ENCODE measurements at regions not wholly inside any gene's neighbourhood (a gene's known extent, or its start where the extent isn't known, plus 50 kb on each side); places are given as distances from the start of the nearest gene placed in this dataset.

DNA sequence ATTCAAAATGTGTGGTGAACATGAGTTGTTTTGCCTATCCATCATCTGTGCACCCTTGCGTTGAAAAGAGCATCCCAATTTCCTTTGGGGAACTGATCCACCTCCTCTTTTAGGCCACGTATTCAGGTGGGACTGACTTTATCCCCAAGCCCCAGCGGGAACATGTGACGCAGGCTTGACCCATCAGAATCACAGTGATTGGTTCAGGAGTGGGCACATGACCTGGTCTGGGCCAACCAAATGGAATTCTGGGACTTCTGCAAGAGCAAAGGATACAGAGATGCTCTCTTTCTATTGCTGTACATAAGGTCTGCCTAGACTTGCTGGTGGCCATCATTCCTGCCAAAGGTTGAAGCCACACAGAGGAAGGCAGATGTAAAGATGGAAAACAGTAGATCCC lies 158.9 kb downstream of the IRX5 start:
- Histone ChIP-seq H4K20me1 (ENCODE audit: insufficient read depth, poor library complexity, severe bottlenecking) (no peaks in the 10 kb centered on the region), H3K79me2 (no peaks in the 10 kb centered on the region), H3K9me3 (ENCODE audit: low read depth) (no peaks in the 10 kb centered on the region), H3K27me3 (no peaks in the 10 kb centered on the region), H3K4me1 (ENCODE audit: insufficient read depth) (no peaks in the 10 kb centered on the region), H3K4me2 (no peak overlapping the region), H3K27ac (no peak overlapping the region), H2AFZ (no peak overlapping the region), H3K9me2 (replicated peaks; ENCODE audit: insufficient read depth) (no peaks in the 10 kb centered on the region), H3K4me3 (no peak overlapping the region), H3K36me3 (replicated peaks; ENCODE audit: insufficient read depth, low read depth) (no peaks in the 10 kb centered on the region)
- no peak for TF ChIP-seq EZH2phosphoT487 (IDR thresholded peaks at IDR 0.05; ENCODE audit: low read depth, severe bottlenecking, unreplicated experiment)
- TF ChIP-seq, protein P1, sequence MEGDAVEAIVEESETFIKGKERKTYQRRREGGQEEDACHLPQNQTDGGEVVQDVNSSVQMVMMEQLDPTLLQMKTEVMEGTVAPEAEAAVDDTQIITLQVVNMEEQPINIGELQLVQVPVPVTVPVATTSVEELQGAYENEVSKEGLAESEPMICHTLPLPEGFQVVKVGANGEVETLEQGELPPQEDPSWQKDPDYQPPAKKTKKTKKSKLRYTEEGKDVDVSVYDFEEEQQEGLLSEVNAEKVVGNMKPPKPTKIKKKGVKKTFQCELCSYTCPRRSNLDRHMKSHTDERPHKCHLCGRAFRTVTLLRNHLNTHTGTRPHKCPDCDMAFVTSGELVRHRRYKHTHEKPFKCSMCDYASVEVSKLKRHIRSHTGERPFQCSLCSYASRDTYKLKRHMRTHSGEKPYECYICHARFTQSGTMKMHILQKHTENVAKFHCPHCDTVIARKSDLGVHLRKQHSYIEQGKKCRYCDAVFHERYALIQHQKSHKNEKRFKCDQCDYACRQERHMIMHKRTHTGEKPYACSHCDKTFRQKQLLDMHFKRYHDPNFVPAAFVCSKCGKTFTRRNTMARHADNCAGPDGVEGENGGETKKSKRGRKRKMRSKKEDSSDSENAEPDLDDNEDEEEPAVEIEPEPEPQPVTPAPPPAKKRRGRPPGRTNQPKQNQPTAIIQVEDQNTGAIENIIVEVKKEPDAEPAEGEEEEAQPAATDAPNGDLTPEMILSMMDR (IDR thresholded peaks at IDR 0.05; ENCODE audit: poor library complexity): no peak
- TF ChIP-seq EZH2 (IDR thresholded peaks at IDR 0.05; ENCODE audit: borderline replicate concordance): no peak
- no peak for DNase-seq (ENCODE audit: low spot score)
- 93% methylated on average over 4 of the region's 4 CpGs for WGBS (ENCODE audit: low lambda C conversion rate, missing lambda C conversion rate)

DNA sequence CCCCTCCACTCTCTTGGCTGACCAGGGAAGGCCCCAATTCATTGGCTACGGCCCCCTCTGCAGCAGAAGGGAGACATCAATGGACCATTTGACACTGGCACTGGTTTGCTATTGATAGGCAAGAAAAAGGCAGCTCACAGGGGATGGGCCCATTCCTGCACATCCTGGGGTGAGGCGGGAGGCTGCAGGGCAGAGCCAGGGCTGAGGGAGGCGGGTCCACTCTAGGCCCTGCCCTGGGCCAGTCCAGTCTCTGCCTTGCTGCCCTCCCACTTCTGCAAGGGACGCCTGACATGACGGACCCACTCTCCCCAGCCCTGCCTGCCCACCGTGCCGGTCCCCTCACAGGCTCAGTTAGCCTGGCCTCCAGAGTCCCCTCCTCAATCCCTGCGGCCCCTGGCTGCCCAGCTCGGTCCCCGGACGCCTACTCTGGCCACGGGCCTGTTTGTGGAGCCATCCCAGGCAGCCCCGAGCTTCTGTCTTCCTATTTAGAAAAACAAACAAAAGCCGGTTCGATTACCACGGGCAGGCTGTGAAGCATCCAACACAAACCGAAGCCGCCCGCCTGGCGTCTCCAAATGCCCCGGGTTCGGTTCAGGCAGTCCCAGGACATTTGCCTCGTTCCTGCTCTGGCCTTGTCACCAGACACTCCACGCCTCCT lies 160.7 kb downstream of the IRX5 start:
- TF ChIP-seq EZH2phosphoT487 (IDR thresholded peaks at IDR 0.05; ENCODE audit: low read depth, severe bottlenecking, unreplicated experiment) (no peak), EZH2 (IDR thresholded peaks at IDR 0.05; ENCODE audit: borderline replicate concordance) (no peak)
- TF ChIP-seq, protein P1 (IDR thresholded peaks at IDR 0.05; ENCODE audit: poor library complexity): no peak
- H3K27ac ChIP-seq: no peak overlapping the region
- H3K4me1 ChIP-seq (ENCODE audit: insufficient read depth): no peaks in the 10 kb centered on the region
- no peaks in the 10 kb centered on the region for H3K9me3 ChIP-seq (ENCODE audit: low read depth)
- no peaks in the 10 kb centered on the region for H3K9me2 ChIP-seq (replicated peaks; ENCODE audit: insufficient read depth)
- H2AFZ ChIP-seq: no peak overlapping the region
- no peak for DNase-seq (ENCODE audit: low spot score)
- no peak overlapping the region for H3K4me3 ChIP-seq
- no peaks in the 10 kb centered on the region for H4K20me1 ChIP-seq (ENCODE audit: insufficient read depth, poor library complexity, severe bottlenecking)
- H3K79me2 ChIP-seq: no peaks in the 10 kb centered on the region
- H3K27me3 ChIP-seq: no peaks in the 10 kb centered on the region
- WGBS (ENCODE audit: low lambda C conversion rate, missing lambda C conversion rate): 92% methylated on average over 24 of the region's 24 CpGs
- no peak overlapping the region for H3K4me2 ChIP-seq
- no peaks in the 10 kb centered on the region for H3K36me3 ChIP-seq (replicated peaks; ENCODE audit: insufficient read depth, low read depth)

DNA sequence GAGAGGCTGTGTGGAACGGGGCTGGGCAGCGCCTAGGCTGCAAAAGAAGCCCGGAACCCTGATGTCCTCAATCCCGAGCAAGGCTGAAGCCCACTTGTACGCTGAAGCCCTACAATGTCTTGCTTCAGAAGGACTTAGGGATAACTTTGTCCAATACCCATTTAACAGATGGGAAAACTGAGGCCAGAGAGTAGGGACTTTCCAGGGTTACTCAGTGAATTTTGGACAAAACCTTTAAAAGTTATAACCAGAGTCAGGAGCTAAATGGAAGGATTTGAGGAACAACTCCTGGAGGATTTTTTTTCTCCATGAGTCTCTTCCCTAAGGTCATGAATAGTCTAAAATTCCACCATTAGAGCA lies 161.2 kb downstream of the IRX5 start:
- Histone ChIP-seq H3K36me3 (replicated peaks; ENCODE audit: insufficient read depth, low read depth) (no peaks in the 10 kb centered on the region), H3K4me1 (ENCODE audit: insufficient read depth) (no peaks in the 10 kb centered on the region), H3K4me2 (no peak overlapping the region), H2AFZ (no peak overlapping the region), H4K20me1 (ENCODE audit: insufficient read depth, poor library complexity, severe bottlenecking) (no peaks in the 10 kb centered on the region), H3K4me3 (no peak overlapping the region), H3K27ac (no peak overlapping the region), H3K27me3 (no peaks in the 10 kb centered on the region), H3K79me2 (no peaks in the 10 kb centered on the region), H3K9me2 (replicated peaks; ENCODE audit: insufficient read depth) (no peaks in the 10 kb centered on the region), H3K9me3 (ENCODE audit: low read depth) (no peaks in the 10 kb centered on the region)
- no peak for DNase-seq (ENCODE audit: low spot score)
- WGBS (ENCODE audit: low lambda C conversion rate, missing lambda C conversion rate): 91% methylated on average over 5 of the region's 5 CpGs
- TF ChIP-seq EZH2phosphoT487 (IDR thresholded peaks at IDR 0.05; ENCODE audit: low read depth, severe bottlenecking, unreplicated experiment) (no peak), EZH2 (IDR thresholded peaks at IDR 0.05; ENCODE audit: borderline replicate concordance) (no peak)
- TF ChIP-seq, protein P1 (IDR thresholded peaks at IDR 0.05; ENCODE audit: poor library complexity): no peak

DNA sequence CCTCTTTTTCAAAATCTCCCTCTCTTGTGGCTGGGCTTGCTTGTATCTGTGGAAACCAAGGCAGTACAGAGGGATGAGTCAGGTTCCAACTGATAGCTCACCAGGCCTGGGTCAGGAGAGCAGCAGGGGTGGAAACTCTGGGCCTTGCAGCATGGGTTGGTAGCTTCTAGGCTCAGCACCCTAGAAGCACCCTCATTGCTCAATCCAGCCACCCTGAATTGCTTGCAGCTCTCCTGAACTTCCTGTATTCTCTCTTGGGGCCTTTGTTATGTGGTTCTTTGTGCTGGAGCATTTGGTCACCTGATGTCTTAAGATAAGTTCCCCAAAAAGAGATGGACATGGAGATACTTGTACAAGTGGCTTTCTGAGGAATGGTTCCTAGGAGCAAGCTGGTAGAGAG lies 169.4 kb downstream of the IRX5 start:
- DNase-seq (ENCODE audit: low spot score): no peak
- Histone ChIP-seq H3K9me2 (replicated peaks; ENCODE audit: insufficient read depth) (no peaks in the 10 kb centered on the region), H3K4me3 (no peak overlapping the region), H3K4me2 (no peak overlapping the region), H3K79me2 (no peaks in the 10 kb centered on the region), H3K27me3 (no peaks in the 10 kb centered on the region), H2AFZ (no peak overlapping the region), H3K4me1 (ENCODE audit: insufficient read depth) (no peaks in the 10 kb centered on the region), H4K20me1 (ENCODE audit: insufficient read depth, poor library complexity, severe bottlenecking) (no peaks in the 10 kb centered on the region), H3K36me3 (replicated peaks; ENCODE audit: insufficient read depth, low read depth) (no peaks in the 10 kb centered on the region), H3K9me3 (ENCODE audit: low read depth) (no peaks in the 10 kb centered on the region), H3K27ac (no peak overlapping the region)
- TF ChIP-seq, protein P1 (IDR thresholded peaks at IDR 0.05; ENCODE audit: poor library complexity): no peak
